H9 (cell line): ENCODE measurements at regions not wholly inside any gene's neighbourhood (a gene's known extent, or its start where the extent isn't known, plus 50 kb on each side); places are given as distances from the start of the nearest gene placed in this dataset.

Experiments
- DNase-seq: peaks from one replicate; pipeline ENCODE4 v3.0.0-alpha.2; 2017
- H2AFZ ChIP-seq: one replicate; pipeline ENCODE4 v1.6.1; 2013; ENCODE audit warnings: mild to moderate bottlenecking, low read length, control low read depth, moderate library complexity
- H2AK5ac ChIP-seq: 2 replicates; pipeline ENCODE4 v1.6.1; 2013; ENCODE audit warnings: low read length, control low read depth, mixed read lengths; ENCODE audit not compliant: insufficient read length
- H2BK120ac ChIP-seq: one replicate; pipeline ENCODE4 v1.6.1; 2013; ENCODE audit warnings: low read depth, mild to moderate bottlenecking, low read length, control low read depth, inconsistent platforms; ENCODE audit not compliant: poor library complexity, severe bottlenecking
- H2BK12ac ChIP-seq: 2 replicates; pipeline ENCODE4 v1.6.1; 2013; ENCODE audit warnings: low read length, control low read depth, mixed read lengths, low read depth; ENCODE audit not compliant: insufficient read length
- H2BK15ac ChIP-seq: 2 replicates; pipeline ENCODE4 v1.6.1; 2013; ENCODE audit warnings: low read depth, low read length, control low read depth
- H2BK20ac ChIP-seq: one replicate; pipeline ENCODE4 v1.6.1; 2013; ENCODE audit warnings: low read depth, mild to moderate bottlenecking, low read length, control low read depth, inconsistent platforms; ENCODE audit not compliant: poor library complexity, severe bottlenecking
- H2BK5ac ChIP-seq: 2 replicates; pipeline ENCODE4 v1.6.1; 2013; ENCODE audit warnings: low read length, control low read depth, mixed read lengths; ENCODE audit not compliant: insufficient read length
- H3K14ac ChIP-seq: 2 replicates; pipeline ENCODE4 v1.6.1; 2013; ENCODE audit warnings: low read length, control low read depth; ENCODE audit not compliant: insufficient read depth
- H3K18ac ChIP-seq: 2 replicates; pipeline ENCODE4 v1.6.1; 2013; ENCODE audit warnings: low read depth, mild to moderate bottlenecking, mixed read lengths, low read length, control low read depth; ENCODE audit not compliant: insufficient read length
- H3K23ac ChIP-seq: 2 replicates; pipeline ENCODE4 v1.6.1; 2013; ENCODE audit warnings: low read length, control low read depth, mixed read lengths, low read depth; ENCODE audit not compliant: insufficient read length
- H3K23me2 ChIP-seq: 2 replicates; pipeline ENCODE4 v1.6.1; 2013; ENCODE audit warnings: low read depth, mild to moderate bottlenecking, mixed read lengths, low read length, control low read depth; ENCODE audit not compliant: insufficient read length, poor library complexity, severe bottlenecking
- H3K27ac ChIP-seq: 2 replicates; pipeline ENCODE4 v1.5.1; 2013; ENCODE audit warnings: low read length, control low read depth, mixed read lengths, low read depth; ENCODE audit not compliant: insufficient read length
- H3K27me3 ChIP-seq: 2 replicates; pipeline ENCODE4 v1.6.1; 2013; ENCODE audit warnings: low read length, control low read depth, inconsistent platforms; ENCODE audit not compliant: insufficient read depth
- H3K4ac ChIP-seq: 2 replicates; pipeline ENCODE4 v1.6.1; 2013; ENCODE audit warnings: low read depth, mild to moderate bottlenecking, control low read depth, inconsistent platforms, low read length, moderate library complexity
- H3K4me1 ChIP-seq: 2 replicates; pipeline ENCODE4 v1.6.1; 2013; ENCODE audit warnings: low read length, control low read depth, inconsistent platforms; ENCODE audit not compliant: insufficient read depth
- H3K4me2 ChIP-seq: 2 replicates; pipeline ENCODE4 v1.6.1; 2013; ENCODE audit warnings: low read length, control low read depth, mixed read lengths; ENCODE audit not compliant: insufficient read length, insufficient read depth
- H3K56ac ChIP-seq: 2 replicates; pipeline ENCODE4 v1.6.1; 2013; ENCODE audit warnings: low read depth, mild to moderate bottlenecking, mixed read lengths, low read length, control low read depth; ENCODE audit not compliant: insufficient read length
- H3K79me1 ChIP-seq: 2 replicates; pipeline ENCODE4 v1.6.1; 2013; ENCODE audit warnings: low read depth, mild to moderate bottlenecking, moderate library complexity, low read length, control low read depth, inconsistent platforms; ENCODE audit not compliant: insufficient read depth, poor library complexity, severe bottlenecking
- H3K79me2 ChIP-seq: 2 replicates; pipeline ENCODE4 v1.6.1; 2013; ENCODE audit warnings: low read length, control low read depth, inconsistent platforms; ENCODE audit not compliant: insufficient read depth
- H3K9ac ChIP-seq: 2 replicates; pipeline ENCODE4 v1.6.1; 2013; ENCODE audit warnings: low read length, control low read depth, mixed read lengths; ENCODE audit not compliant: insufficient read length; ENCODE audit errors: extremely low read depth
- H3K9me3 ChIP-seq: one replicate; pipeline ENCODE4 v1.6.1; 2013; ENCODE audit warnings: low read depth, low read length, inconsistent platforms; ENCODE audit not compliant: control insufficient read depth
- H3T11ph ChIP-seq: one replicate; pipeline ENCODE4 v1.6.1; 2013; ENCODE audit warnings: mild to moderate bottlenecking, low read length, control low read depth, inconsistent platforms
- H4K20me1 ChIP-seq: one replicate; pipeline ENCODE4 v1.6.1; 2013; ENCODE audit not compliant: control insufficient read depth, insufficient read length, insufficient read depth
- H4K5ac ChIP-seq: 2 replicates; pipeline ENCODE4 v1.6.1; 2013; ENCODE audit warnings: low read depth, mild to moderate bottlenecking, mixed read lengths, low read length, control low read depth; ENCODE audit not compliant: insufficient read length
- H4K8ac ChIP-seq: replicated peaks from 2 replicates; pipeline ENCODE4 v1.6.1; 2013; ENCODE audit warnings: low read length, control low read depth, mixed read lengths, low read depth; ENCODE audit not compliant: insufficient read length
- H4K91ac ChIP-seq: 2 replicates; pipeline ENCODE4 v1.6.1; 2013; ENCODE audit warnings: low read depth, mild to moderate bottlenecking, moderate library complexity, mixed read lengths, low read length, control low read depth; ENCODE audit not compliant: insufficient read length
- H3K27ac Mint-ChIP-seq, 3 experiments: 2 replicates in 2 of 3; 3 replicates in 1 of 3; pipeline ENCODE4 v1.8.0; 2020 to 2021; ENCODE audit warnings: mixed read lengths in 3 of 3, mild to moderate bottlenecking in 1 of 3, moderate library complexity in 1 of 3
- H3K27me3 Mint-ChIP-seq: 2 replicates; pipeline ENCODE4 v1.8.0; 2021; ENCODE audit warnings: low read depth, mild to moderate bottlenecking, moderate library complexity, mixed read lengths
- H3K36me3 Mint-ChIP-seq, 3 experiments: 2 replicates in 2 of 3; 3 replicates in 1 of 3; pipeline ENCODE4 v1.8.0; 2020 to 2021; ENCODE audit warnings: low read depth in 3 of 3, mixed read lengths in 3 of 3; ENCODE audit not compliant: insufficient read depth in 1 of 3
- H3K4me1 Mint-ChIP-seq, 2 experiments: 2 replicates each; pipeline ENCODE4 v1.8.0; 2020; ENCODE audit warnings: mixed read lengths in 2 of 2
- H3K4me3 Mint-ChIP-seq, 2 experiments: 2 replicates in 1 of 2; 3 replicates in 1 of 2; pipeline ENCODE4 v1.8.0; 2020 to 2021; ENCODE audit warnings: mild to moderate bottlenecking in 2 of 2, mixed read lengths in 2 of 2, moderate library complexity in 1 of 2
- H3K9me3 Mint-ChIP-seq, 2 experiments: 2 replicates in 1 of 2; 3 replicates in 1 of 2; pipeline ENCODE4 v1.8.0; 2020; ENCODE audit warnings: mild to moderate bottlenecking in 2 of 2, mixed read lengths in 2 of 2, moderate library complexity in 1 of 2
- WGBS: extraction: QIAGEN DNeasy Blood & Tissue Kit; methylation state at CpG from one replicate; pipeline ENCODE4 v1.1.7; 2013; ENCODE audit warnings: missing lambda C conversion rate, low lambda C conversion rate, mixed read lengths; ENCODE audit not compliant: insufficient read length; ENCODE audit errors: extremely low coverage; 5-methylcytosine and 5-hydroxymethylcytosine counted together
- TF ChIP-seq, protein P1 (sequence below): fragments of 200-600 bp; sonication (generic); conservative IDR thresholded peaks from 3 replicates; pipeline ENCODE4 v1.8.0; 2021; ENCODE audit warnings: antibody characterized with exemption, mild to moderate bottlenecking

DNA sequence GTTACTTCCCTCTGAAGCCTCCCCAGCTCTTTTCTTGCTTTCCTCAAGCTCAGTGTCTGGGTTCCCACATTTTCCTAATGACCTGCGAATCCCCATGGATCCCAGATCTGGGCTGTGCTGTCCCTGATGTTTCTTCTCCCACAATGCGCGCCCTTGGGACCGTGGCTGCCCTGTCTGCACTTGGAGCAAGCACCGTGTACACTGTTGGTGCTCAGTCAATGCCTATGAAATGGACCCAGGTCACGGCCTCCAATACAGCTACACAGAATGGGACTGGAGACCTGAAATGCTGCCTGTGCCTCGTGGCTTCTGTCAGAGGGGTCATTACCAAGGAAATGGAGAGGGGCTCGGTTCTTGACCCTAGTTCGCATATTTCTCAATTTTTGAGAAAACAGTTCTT, 160.1 kb upstream of the SOX1 start:
- no peak overlapping the region for H3K9ac ChIP-seq
- H2BK5ac ChIP-seq: no peak overlapping the region
- no peak overlapping the region for H4K91ac ChIP-seq
- H3K9me3 ChIP-seq: no peaks in the 10 kb centered on the region
- H3K4me1 ChIP-seq: no peaks in the 10 kb centered on the region
- H4K20me1 ChIP-seq: no peaks in the 10 kb centered on the region
- H3K23ac ChIP-seq: no peak overlapping the region
- no peaks in the 10 kb centered on the region for H3K79me2 ChIP-seq
- H2AFZ ChIP-seq: no peak overlapping the region
- Mint-ChIP-seq H3K4me3 (no peak overlapping the region), H3K4me1 (peaks cover 0 to 3% of the 10 kb centered on the region in 2 experiments; a peak in 1 of 4 replicates), H3K9me3 (no peaks in the 10 kb centered on the region; a peak in 1 of 5 replicates), H3K36me3 (no peaks in the 10 kb centered on the region; a peak in 2 of 7 replicates), H3K27ac (no peak overlapping the region), H3K27me3 (peaks cover 44% of the 10 kb centered on the region)
- no peak overlapping the region for H3K4ac ChIP-seq
- H4K8ac ChIP-seq: no peak overlapping the region
- H2BK20ac ChIP-seq: no peak overlapping the region
- H2BK120ac ChIP-seq: no peak overlapping the region
- no peak overlapping the region for H3T11ph ChIP-seq
- no peak overlapping the region for H3K4me2 ChIP-seq
- H4K5ac ChIP-seq: no peak overlapping the region
- H3K27me3 ChIP-seq: no peaks in the 10 kb centered on the region
- H2BK12ac ChIP-seq: no peak overlapping the region
- H2BK15ac ChIP-seq: no peak overlapping the region
- DNase-seq: peak; percentile 11
- H3K18ac ChIP-seq: no peak overlapping the region
- H3K27ac ChIP-seq: no peak overlapping the region
- no peak overlapping the region for H2AK5ac ChIP-seq
- WGBS: no CpG with 5 or more reads among the region's 9 CpGs
- TF ChIP-seq, protein P1, sequence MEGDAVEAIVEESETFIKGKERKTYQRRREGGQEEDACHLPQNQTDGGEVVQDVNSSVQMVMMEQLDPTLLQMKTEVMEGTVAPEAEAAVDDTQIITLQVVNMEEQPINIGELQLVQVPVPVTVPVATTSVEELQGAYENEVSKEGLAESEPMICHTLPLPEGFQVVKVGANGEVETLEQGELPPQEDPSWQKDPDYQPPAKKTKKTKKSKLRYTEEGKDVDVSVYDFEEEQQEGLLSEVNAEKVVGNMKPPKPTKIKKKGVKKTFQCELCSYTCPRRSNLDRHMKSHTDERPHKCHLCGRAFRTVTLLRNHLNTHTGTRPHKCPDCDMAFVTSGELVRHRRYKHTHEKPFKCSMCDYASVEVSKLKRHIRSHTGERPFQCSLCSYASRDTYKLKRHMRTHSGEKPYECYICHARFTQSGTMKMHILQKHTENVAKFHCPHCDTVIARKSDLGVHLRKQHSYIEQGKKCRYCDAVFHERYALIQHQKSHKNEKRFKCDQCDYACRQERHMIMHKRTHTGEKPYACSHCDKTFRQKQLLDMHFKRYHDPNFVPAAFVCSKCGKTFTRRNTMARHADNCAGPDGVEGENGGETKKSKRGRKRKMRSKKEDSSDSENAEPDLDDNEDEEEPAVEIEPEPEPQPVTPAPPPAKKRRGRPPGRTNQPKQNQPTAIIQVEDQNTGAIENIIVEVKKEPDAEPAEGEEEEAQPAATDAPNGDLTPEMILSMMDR: no peak
- no peaks in the 10 kb centered on the region for H3K79me1 ChIP-seq
- H3K23me2 ChIP-seq: no peaks in the 10 kb centered on the region
- no peak overlapping the region for H3K14ac ChIP-seq
- H3K56ac ChIP-seq: no peak overlapping the region
